HCEC 1CT (cell line): ENCODE measurements at regions not wholly inside any gene's neighbourhood (a gene's known extent, or its start where the extent isn't known, plus 50 kb on each side); places are given as distances from the start of the nearest gene placed in this dataset.
A peak's percentile ranks its signal among the peaks of the same experiment; 100 is the strongest.

Experiments
- DNase-seq: peaks from one replicate; pipeline ENCODE4 v3.0.0-alpha.2; 2017

DNA sequence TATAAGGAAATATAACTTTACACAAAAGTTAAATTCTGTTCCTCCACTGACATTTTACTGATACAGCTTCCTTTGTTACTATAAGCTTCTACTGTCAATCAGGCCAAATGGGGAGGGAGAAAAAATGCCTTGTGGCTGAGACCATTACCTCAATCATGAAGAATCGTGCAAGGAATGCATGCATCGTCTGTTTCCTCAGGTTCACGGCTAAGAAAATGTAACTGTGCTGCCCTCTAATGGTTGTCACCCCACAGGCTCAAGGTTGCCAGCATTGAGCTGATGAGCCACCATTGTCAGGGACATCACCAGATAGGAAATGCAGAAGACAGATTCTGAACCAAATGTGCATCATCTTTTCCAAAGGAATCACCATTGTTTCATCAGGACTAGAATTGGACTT lies 426.9 kb downstream of the CDH2 start:
- DNase-seq = peak; percentile 17

DNA sequence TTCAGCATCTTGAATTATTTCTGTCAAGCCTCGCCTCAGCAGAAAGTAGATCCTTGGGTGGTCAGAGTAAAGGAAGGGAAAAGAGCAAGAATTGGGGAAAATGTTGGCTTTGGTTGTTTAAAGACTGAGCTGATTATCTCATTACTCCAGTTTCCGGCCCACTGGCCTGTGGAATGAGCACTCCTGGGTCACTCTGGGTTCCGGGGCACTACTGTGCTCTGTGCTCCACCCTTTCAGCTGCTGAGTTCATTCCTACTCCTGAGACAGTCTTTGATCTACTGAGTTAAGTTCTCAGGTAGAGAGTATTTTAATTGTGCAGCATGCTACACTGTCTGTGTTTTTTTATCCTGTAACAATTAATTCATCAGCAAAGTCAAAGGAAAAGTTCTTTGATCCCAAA lies 427.7 kb downstream of the CDH2 start:
- DNase-seq = no peak

DNA sequence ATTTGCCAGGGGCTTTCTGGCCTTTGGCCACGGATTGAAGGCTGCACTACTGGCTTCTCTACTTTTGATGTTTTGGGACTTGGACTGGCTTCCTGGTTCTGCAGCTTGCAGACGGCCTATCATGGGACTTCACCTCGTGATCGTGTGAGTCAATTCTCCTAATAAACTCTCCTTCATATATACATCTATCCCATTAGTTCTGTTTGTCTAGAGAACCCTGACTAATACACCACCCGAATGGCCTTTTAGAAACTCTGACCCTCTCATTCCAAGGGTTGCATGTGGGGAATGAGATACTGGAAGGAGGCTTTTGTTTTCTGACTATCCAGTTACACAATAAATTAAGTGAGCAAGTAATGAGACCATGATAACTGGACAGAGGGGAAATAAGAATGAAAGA lies 430.7 kb downstream of the CDH2 start:
- DNase-seq = peak; percentile 16

DNA sequence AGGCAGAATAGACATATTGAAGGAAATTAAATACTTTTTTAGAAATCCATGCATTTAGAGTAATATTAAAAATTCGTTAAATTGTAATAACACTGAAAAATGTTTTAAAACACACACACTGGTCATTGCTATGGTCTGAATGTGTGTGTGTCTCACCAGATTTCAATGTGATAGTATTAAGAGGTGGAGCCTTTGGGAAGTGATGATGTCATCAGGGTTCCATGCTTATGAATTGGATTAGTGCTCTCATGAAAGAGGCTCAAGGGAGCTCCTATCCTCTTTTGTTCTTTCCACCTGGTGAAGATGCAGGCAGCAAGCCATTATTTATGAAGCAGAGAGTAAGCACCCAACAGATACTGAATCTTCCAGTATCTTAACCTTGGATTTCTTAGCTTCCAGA lies 441.8 kb downstream of the CDH2 start:
- DNase-seq = no peak

DNA sequence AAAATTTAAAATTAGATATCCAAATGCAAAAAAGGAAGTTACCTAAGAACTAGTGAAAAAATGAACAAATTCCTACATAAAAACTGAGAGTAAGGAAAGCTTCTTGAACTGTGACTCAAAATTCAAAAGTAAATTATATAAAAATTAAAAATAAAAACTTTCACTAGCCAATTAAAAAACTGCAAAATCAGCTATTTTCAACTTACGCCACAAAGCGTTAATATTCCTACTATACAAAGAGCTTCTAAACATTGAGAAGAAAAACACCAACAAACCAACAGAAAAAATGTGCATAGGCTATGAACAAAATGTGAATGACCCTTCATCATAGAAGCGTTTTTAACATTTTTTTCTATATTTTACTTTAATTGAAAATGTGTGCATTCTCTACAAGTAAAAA lies 445.7 kb downstream of the CDH2 start:
- no peak for DNase-seq

DNA sequence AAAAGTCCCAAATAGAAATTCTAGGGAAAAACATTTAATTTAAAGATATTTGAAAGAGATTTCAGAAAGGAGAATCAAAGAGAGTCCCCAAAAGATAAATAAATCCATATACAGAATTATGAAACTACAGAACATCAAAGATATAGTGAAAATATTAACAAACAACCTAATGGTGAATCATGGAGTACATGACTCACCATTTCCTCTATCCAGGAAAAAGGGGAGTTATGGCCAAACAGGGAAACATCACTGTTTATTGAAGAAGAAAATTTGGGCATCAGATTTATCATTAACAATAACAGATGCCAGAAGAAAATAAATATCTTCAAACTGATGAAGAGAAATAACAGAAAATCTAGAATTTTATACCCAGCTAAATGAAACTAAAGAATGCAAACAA lies 448.3 kb downstream of the CDH2 start:
- peak; percentile 30 for DNase-seq

DNA sequence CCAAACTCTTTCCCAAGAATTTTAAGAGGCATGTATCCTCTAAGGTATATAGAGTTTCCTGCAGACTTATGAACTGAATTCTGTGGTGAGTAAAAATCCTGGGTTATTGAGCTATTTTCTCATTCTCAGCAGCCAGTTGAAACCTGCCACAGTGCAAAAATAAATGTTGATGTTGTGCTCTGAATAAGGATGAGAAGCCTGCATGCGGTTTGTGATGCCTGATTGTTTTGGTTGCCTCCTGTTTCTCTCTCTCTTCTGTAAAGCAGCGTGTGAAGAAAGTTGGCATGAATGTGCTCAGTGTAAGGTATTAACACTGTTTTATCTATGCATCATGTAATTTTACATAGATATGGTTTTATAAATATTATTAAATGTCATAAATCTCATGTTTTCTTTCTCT lies 452.6 kb downstream of the CDH2 start:
- no peak for DNase-seq

DNA sequence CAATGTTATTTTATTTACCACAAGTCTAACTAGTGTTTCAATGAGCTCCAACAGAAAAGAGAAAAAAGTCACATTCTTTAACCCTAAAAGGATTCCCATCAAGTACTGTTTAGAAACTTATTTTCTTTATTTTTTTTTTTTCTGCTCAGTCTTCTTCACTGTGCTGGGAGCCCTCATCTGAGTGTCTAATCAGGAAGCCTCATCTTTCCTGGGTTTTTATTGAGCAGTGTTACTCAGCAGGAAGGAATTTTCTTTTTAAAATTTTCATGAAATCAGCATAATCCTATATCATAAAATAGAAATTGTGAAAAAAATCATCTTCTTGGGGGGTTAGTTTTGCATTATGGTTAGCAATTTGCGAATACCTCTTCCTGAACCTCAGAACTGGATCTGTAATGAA lies 453.8 kb downstream of the CDH2 start:
- DNase-seq = no peak

DNA sequence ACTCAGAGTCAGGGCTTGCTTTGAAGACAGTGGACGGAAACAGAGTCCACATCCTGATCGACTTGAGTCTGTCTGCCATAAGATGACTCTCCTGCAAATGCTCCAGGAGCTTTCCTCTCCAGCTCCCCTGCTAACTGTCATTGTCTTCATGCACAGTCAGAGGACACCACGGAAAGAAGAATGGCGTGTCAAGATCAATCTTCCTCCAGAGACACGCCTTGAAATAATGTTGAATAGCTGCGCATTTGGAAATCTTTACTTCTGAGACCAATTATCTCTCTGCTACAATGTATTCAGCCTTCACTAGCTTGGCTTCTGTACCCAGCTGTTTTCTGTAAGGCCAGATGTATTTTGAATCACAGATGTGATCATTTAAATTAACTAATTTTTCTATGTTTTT lies 457.2 kb downstream of the CDH2 start:
- DNase-seq = no peak

DNA sequence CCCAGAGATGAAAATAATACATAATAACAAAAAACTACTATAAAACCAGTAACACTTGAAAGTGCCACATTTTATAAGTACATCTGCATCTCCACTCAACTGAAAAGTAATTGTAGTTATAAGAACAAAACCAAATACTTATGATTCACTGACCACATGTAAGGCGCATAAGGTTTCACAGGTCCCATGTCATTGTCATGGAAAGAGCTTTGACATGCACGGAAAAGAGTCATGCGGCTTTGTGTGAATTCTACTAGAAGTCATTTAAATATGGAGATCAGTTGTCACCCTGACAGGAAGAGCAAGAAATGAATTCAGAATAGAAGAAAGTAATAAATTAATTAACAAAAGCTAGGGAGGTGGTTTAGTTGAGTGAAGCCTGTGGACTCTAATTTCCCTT lies 459.1 kb downstream of the CDH2 start:
- DNase-seq = no peak

DNA sequence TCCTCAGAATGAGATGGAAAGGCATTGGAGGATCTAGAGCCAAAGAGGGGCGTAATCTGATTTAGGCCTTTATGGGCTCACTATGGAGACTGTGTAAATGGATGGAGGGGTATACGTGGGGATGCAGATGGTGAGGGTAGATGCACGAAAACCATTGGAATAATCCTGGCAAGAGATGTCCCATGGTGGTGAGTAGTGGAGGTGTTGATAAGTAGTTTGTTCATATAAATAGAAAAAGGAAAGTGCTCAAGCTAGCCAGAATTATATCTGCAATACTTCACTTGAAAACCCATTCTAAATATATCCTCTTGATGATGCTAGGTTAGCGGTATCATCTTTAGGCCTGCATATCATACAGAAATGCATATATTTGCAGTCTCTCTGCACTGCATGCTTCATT lies 459.7 kb downstream of the CDH2 start:
- DNase-seq = no peak

DNA sequence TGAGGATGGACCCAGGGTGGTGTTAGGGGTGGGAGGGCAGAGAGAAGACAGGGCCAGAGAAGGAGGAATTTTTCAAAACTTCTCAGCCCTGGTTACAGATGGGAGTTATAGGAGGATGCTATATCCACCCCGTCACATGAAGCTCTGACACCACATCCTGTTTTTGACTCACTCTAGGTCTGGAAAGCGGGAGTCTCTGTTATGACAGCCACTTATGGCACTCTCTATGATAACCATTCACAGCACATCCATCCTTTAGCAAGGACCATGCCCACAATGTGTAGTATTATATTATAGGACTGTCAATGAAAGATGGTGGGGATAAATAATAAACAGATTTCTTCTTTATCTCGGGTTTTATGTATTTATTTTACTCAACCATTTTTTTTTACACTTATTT lies 461.2 kb downstream of the CDH2 start:
- DNase-seq = peak; percentile 3

DNA sequence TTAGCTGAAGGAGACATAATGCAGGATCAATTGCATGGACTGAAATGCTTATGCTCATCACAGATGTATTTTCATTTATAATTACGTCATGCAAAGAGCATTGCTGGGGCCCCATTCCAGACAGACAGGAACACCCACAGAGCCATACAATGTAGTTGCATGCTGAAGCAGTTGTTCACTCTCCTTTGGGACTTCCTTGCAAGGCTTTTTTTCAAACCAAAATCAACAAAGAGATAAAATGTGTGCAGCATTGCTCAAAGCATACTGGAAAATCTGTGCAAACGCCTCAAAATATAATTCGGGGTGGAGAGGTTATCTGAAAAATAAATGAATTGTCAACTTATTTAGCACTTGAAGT lies 463.2 kb downstream of the CDH2 start:
- DNase-seq = peak; percentile 30

DNA sequence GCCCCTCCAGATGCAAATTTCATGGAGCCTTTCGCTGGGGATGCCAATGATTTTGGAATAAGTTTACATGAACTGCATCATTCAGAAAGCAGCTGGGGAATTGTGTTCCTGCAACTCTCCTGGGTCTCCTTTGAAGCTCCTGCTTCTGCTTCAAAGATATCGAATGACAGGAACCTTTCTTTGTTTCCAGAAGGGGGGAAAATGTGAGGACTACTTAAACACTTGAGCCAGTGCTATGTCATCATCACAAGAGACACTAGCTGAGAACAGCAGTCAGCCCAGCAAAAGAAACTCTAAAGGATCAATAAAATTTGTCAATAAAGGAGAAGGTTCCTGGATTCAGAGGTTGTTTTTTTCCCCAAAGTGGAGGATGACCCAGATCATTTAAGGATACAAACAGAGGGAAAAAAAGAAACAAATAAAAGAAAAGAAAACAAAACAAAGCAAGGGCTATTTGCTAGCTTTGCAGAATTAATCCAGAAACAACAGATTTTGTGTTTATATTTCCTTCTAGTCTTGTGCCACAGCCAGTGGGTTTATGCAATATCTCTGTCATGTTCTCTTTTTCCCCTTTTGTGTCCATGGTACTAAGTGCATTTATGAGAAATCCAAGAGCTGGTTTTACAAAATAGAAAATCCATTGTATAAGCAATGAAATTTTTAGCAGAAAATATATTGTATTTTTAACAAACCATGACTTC lies 463.7 kb downstream of the CDH2 start:
- no peak for DNase-seq

DNA sequence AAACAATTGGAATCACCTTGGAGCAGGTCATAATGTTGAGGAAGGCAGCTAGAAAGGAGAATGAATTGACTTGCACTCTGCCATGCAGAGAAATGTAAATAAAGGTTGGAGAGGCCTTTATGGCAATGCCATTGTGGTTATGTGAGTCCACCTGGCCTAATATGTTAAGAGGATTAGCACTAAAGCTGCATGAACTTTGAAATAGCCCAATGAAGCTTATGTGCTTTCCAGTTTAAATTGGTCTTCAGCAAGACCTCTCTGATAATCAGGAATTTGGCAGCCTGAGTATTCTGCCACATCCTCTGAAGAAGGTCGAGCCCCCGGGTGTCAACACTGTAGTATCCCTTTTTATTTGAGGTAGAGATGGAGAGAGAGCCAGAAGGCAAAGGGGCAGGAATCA lies 464.9 kb downstream of the CDH2 start:
- DNase-seq = no peak

DNA sequence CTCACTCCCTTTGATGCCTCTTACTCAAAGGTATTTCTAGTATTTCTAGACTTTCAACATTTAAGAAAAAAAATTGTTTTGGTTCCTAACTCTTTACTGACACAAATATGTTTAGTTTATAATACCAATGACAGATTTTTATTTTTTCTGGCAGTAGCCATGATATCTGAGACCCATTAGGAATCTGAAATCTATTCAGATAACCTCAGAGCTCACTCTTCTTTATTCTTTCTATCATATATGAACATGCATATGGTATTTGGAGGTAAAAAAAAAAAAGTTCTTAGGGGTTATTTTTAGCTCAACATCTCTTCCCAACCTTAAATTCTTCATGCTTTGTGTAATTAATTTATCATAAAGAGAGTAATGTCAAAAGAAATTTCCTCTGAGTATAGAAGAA lies 465.5 kb downstream of the CDH2 start:
- no peak for DNase-seq

DNA sequence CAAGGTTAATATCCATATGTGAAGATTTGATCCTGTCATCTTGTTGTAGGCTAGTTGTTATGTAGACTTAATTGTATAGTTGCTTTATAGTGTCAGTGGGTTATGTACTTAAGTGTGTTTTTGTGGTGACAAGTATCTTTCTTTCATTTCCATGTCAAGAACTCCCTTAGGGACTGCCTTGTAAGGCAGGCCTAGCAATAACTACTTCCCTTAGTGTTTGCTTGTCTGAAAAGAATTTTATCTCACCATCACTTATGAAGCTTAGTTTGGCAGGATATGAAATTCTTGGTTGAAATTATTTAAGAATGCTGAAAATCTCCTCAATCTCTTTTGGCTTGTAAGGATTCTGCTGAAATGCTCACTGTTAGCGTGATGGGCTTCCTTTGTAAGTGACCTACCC lies 467.6 kb downstream of the CDH2 start:
- DNase-seq = no peak

DNA sequence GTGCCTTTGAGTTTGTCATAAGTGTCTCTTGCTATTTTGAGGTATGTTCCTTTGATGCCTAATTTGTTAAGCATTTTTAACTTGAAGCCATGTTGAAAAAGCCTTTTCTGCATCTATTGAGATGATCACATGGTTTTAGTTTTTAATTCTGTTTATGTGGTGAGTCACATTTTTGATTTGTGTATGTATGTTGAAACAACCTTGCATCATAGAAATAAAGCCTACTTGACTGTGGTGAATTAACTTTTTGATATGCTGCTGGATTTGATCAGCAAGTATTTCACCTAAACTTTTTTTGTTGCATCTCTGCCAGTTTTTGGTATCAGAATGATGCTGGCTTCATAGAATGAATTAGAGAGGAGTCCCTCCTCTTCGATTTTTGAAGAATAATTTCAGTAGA lies 469.7 kb downstream of the CDH2 start:
- peak; percentile 25 for DNase-seq

DNA sequence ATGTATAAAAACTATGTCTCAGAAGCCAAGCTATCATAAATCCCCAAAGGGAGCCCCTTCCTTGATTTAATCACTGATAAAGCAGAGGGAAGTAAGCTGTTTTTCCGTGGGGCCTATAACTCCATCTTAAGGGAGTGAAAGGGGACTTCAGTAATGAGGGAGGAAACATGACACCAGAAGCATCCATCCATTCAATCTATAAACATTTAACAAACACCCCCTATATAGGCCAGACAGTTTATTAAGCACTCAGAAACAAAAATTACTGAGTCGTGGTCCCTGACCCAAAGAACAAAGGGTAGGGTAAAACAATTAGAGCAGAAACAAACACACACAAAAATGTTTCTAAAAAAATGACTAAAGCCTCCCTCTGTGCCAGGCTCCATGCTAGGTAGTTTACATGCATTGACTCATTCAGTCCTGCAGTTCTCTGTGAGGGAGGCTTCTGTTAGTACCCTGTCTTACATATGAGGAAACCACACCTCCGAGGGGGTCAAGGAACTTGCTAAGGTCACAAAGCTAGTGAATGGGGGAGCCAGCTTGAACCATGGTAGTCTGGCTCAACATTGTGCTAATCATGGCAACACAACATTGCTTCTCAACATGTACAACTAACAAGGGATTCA lies 472.1 kb downstream of the CDH2 start:
- DNase-seq = no peak

DNA sequence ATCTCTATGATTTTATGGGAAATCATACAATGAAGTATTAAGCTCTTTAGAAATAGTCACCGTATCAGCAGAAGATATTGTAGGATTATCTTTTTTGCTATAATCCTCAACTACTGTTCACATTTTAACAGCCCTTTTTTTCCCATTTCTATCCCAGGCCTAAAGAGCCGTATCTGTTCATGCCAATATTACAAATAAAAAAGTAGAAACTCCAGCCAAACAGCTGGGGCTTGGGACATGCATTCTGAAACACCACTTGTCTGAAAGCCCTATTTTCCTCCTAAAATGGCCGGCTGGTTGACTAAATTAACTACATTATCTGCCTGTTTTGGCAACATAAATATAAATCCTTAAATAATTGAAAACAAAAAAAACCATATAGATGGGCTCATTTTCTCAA lies 477.8 kb downstream of the CDH2 start:
- DNase-seq = no peak

DNA sequence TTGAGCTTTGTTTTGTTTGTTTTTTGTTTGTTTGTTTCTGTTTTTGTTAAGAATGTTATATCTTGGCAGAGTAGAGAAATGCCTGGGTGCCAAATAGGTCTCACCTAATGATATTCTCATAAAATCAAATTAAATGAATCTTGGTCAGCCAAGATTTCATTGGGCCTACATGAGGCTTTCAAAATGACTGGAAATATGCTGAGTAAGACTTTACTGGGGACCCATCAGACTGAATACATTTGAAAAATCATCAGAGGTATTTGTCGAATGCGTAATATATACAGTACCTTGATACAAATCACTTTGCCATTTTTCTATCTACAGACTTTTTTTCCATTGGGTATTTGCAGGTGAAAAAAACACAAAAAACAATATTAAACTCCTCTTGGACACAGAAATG lies 480.8 kb downstream of the CDH2 start:
- DNase-seq = no peak

DNA sequence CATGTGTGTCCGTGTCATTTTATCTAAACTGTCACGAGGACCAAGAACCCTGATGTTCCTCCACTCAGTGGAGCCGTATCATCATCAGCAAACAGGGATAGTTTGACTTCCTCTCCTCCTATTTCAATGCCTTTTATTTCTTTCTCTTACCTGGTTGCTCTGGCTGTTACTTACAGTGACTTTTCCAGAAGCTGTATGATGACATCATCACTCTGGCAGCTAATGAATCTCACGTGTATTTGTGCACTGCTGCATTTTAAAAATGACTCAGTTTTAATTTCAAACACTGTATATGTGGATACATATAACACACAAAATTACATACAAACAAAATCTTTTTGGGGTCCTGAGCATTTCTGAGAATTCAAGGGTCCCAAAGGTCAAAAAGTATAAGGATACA lies 481.4 kb downstream of the CDH2 start:
- no peak for DNase-seq

DNA sequence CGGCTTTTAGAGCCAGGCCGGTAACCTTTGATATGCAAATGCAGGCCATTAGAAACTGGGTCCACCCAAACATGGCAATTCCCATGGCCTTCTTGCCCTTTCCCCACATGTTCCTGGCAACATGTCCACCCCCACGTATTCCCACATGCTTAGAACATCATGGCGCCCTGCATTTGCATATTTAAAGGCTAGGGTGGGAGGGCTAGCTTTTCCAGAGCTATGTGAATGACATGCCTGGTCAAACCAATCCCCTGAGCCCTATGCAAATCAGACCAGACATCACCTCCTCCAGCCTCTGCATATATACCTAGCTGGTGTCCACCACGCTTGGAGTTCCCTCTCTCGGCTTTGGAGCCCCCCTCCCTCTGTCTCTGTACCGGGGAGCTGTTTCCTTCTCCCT lies 481.9 kb downstream of the CDH2 start:
- no peak for DNase-seq

DNA sequence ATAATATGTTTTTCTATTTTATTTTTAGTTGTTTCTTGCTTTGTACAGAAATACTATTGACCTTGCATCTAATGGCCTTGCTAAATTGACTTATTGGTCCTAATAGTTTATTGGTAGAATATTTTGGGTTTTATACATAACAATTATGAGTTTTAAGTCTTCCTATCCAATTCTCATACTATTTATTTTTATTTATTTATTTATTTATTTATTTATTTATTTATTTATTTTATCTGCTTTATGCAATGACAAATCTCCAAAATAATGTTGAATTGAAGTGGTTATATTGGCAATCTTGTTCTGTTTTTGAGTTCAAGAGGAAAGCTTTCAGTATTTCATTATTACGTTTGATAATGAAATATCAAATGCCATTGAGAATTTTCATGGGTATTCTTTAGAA lies 488.3 kb downstream of the CDH2 start:
- DNase-seq = no peak

DNA sequence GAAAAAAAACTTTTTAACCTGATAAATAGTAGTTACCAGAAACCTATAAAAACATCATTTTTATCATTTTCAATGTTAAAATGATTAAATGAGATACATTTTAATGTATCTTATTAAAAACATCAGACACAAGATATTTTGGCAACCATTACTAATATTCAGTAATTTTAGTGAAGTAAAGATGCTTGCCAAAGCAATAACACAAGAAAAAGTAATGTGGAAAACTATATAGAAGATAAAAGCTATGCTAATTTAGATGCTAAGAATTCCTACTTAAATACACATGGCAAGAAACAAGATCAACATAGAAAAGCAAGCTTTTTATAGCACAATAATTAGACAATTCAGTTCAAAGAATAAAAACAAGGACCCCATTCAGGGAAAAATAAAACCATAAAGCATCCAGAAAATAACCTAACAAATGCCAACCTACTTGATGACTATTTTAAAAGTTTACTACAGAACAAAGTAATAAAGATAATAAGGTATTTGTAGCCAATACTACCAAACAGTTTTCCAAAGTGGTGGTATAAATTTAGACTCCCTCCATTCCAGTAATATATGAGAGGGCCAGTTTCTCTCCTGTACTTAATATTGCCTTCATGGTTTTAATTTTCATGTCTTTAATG lies 489.5 kb downstream of the CDH2 start:
- no peak for DNase-seq
